ENCODE measurements at regions not wholly inside any gene's neighbourhood (a gene's known extent, or its start where the extent isn't known, plus 50 kb on each side); places are given as distances from the start of the nearest gene placed in this dataset.

GRCh38 chr12:9342614-9343353 is 134.6 kb upstream of the PZP start (continued):
- no peak for TF ChIP-seq RBFOX2 (IDR thresholded peaks at IDR 0.05; ENCODE audit: low read depth, low read length)
- no peak for TF ChIP-seq KLF9 (CRISPR knock-in tag; IDR thresholded peaks at IDR 0.05; ENCODE audit: low read depth)
- TF ChIP-seq ZMYM3 (CRISPR knock-in tag; IDR thresholded peaks at IDR 0.05), result peak; percentile 77; the same call in 1 of the 2 replicates
- no peak for TF ChIP-seq ZFP82 (CRISPR knock-in tag; IDR thresholded peaks at IDR 0.05; ENCODE audit: borderline replicate concordance)
- peak; percentile 48; the same call in 1 of the 2 replicates for TF ChIP-seq ZNF607 (CRISPR knock-in tag; IDR thresholded peaks at IDR 0.05; ENCODE audit: borderline replicate concordance)
- TF ChIP-seq HMGXB4 (CRISPR knock-in tag; IDR thresholded peaks at IDR 0.05; ENCODE audit: borderline replicate concordance in 1 of 2, low read depth in 1 of 2), result no peak; a peak in 1 of 4 replicates
- no peak for TF ChIP-seq GTF2F1 (IDR thresholded peaks at IDR 0.05; ENCODE audit: low read length)
- TF ChIP-seq TCF12 (IDR thresholded peaks at IDR 0.05), result no peak
- no peak for TF ChIP-seq TCF12 (CRISPR knock-in tag; IDR thresholded peaks at IDR 0.05)
- TF ChIP-seq WIZ (CRISPR knock-in tag; IDR thresholded peaks at IDR 0.05), result no peak
- no peak for TF ChIP-seq IKZF1 (IDR thresholded peaks at IDR 0.05)
- no peak for TF ChIP-seq TBP (CRISPR knock-in tag; IDR thresholded peaks at IDR 0.05)
- no peak for TF ChIP-seq ZBTB7A (CRISPR knock-in tag; IDR thresholded peaks at IDR 0.05)
- TF ChIP-seq BATF2 (CRISPR knock-in tag; IDR thresholded peaks at IDR 0.05), result no peak
- TF ChIP-seq NFYC (CRISPR knock-in tag; IDR thresholded peaks at IDR 0.05), result no peak; the same call in 1 of the 2 replicates
- no peak for TF ChIP-seq CSRNP1 (CRISPR knock-in tag; IDR thresholded peaks at IDR 0.05)
- no peak for TF ChIP-seq ISX (CRISPR knock-in tag; conservative IDR thresholded peaks at IDR 0.05)
- TF ChIP-seq ZNF788 (CRISPR knock-in tag; IDR thresholded peaks at IDR 0.05; ENCODE audit: borderline replicate concordance), result peak; percentile 68; the same call in 1 of the 2 replicates
- no peak for TF ChIP-seq ZNF138 (CRISPR knock-in tag; IDR thresholded peaks at IDR 0.05; ENCODE audit: low read depth)
- TF ChIP-seq NR2C2 (CRISPR knock-in tag; IDR thresholded peaks at IDR 0.05; ENCODE audit: borderline replicate concordance), result no peak
- no peak for TF ChIP-seq ZNF672 (CRISPR knock-in tag; IDR thresholded peaks at IDR 0.05)
- TF ChIP-seq IRX3 (CRISPR knock-in tag; IDR thresholded peaks at IDR 0.05; ENCODE audit: borderline replicate concordance, low read depth), result no peak
- TF ChIP-seq CENPT (CRISPR knock-in tag; IDR thresholded peaks at IDR 0.05; ENCODE audit: low read depth), result no peak
- TF ChIP-seq ZNF879 (CRISPR knock-in tag; IDR thresholded peaks at IDR 0.05), result no peak
- TF ChIP-seq CBX2 (IDR thresholded peaks at IDR 0.05; ENCODE audit: low read depth, low read length), result no peak
- TF ChIP-seq CBX2 (CRISPR knock-in tag; IDR thresholded peaks at IDR 0.05; ENCODE audit: low read depth), result no peak
- TF ChIP-seq TCF7L2 (IDR thresholded peaks at IDR 0.05; ENCODE audit: low read depth, low read length), result no peak
- TF ChIP-seq ZKSCAN5 (CRISPR knock-in tag; IDR thresholded peaks at IDR 0.05), result no peak
- no peak for TF ChIP-seq KMT2A (CRISPR knock-in tag; IDR thresholded peaks at IDR 0.05)
